ENCODE measurements at regions not wholly inside any gene's neighbourhood (a gene's known extent, or its start where the extent isn't known, plus 50 kb on each side); places are given as distances from the start of the nearest gene placed in this dataset.
"Not testable (repeated sequence)": the region's sequence is repeated elsewhere in the genome, so short reads cannot be mapped to it uniquely, and the experiment has no call there.

DNA sequence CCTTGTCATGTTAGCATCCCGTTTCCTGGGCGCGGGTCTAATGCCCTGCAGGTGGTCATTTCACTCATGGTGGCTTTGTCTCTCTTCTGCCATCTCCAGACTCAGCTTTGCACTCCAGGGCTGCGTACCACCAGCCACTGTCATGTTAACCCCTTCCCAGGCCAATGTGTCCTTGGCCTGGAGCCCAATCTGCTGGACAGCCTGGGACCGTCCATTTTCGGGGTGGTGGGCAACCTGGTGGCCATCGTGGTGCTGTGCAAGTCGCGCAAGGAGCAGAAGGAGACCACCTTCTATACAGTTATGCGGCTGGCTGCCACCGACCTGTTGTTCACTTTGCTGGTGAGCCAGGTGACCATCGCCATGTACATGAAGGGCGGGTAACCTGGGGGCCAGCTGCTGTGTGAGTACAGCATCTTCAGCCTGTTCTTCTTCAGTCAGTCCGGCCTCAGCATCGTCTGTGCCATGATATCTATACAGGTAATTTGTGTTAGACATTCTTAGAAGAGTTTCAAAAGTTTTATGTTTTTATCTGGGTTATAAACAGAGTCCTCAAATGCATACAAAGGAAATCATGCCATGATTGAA is 1654.0 kb downstream of the SPATA31A7 start:
- H3K79me2 ChIP-seq (ENCODE audit: control insufficient read depth in 1 of 2, insufficient read depth in 2 of 2, low read length in 2 of 2); DNase-seq (ENCODE audit: low read depth in 1 of 2, low spot score in 2 of 2); H2BK120ac ChIP-seq (replicated peaks; ENCODE audit: low read depth, low read length); H3K4me2 ChIP-seq (ENCODE audit: insufficient read depth in 1 of 2, low read depth in 2 of 2, low read length in 2 of 2); FAIRE-seq; H2BK20ac ChIP-seq (ENCODE audit: low read length); H2BK12ac ChIP-seq (ENCODE audit: low read depth, low read length); POLR2A ChIA-PET (ENCODE audit: partially characterized antibody); CTCF ChIA-PET (ENCODE audit: partially characterized antibody); H3K9ac ChIP-seq (replicated peaks in 1 of 4; ENCODE audit: extremely low read depth in 1 of 4, low read depth in 3 of 4, low read length in 3 of 4); H4K20me1 ChIP-seq (replicated peaks in 1 of 2; ENCODE audit: control insufficient read depth in 1 of 2, insufficient read depth in 2 of 2, low read length in 2 of 2); H2AFZ ChIP-seq (ENCODE audit: low read length); H2BK15ac ChIP-seq (ENCODE audit: low read length); H3K23me2 ChIP-seq (ENCODE audit: low read depth, low read length); H3K4me1 ChIP-seq (replicated peaks in 1 of 4; ENCODE audit: control insufficient read depth in 3 of 4, insufficient read depth in 4 of 4, low read length in 3 of 4); H3K4ac ChIP-seq (replicated peaks; ENCODE audit: insufficient read length, low read depth, low read length); H2AK5ac ChIP-seq (ENCODE audit: low read depth, low read length); H3K79me1 ChIP-seq (ENCODE audit: low read depth, low read length); H3K9me3 ChIP-seq (ENCODE audit: insufficient read depth in 2 of 2, low read depth in 1 of 2, low read length in 1 of 2); H3K36me3 ChIP-seq (ENCODE audit: control insufficient read depth in 2 of 4, insufficient read depth in 4 of 4, low read length in 3 of 4); H4K8ac ChIP-seq (ENCODE audit: extremely low read depth, insufficient read depth, low read length); H3K23ac ChIP-seq (ENCODE audit: insufficient read length); H3K18ac ChIP-seq (ENCODE audit: extremely low read depth, low read length); H3K14ac ChIP-seq (ENCODE audit: insufficient read length); H3K4me3 ChIP-seq (ENCODE audit: extremely low read depth in 1 of 4, insufficient read depth in 2 of 4, low read depth in 3 of 4, low read length in 4 of 4); H3K27ac ChIP-seq (ENCODE audit: low read depth, low read length); H4K5ac ChIP-seq (ENCODE audit: insufficient read length, low read depth, low read length); H3K56ac ChIP-seq (replicated peaks; ENCODE audit: insufficient read length, low read depth, low read length); H2BK5ac ChIP-seq (ENCODE audit: low read depth, low read length); H4K91ac ChIP-seq (replicated peaks; ENCODE audit: insufficient read length, low read length): not testable (repeated sequence)
- H3K27me3 ChIP-seq (replicated peaks in 1 of 4; ENCODE audit: control insufficient read depth in 3 of 4, extremely low read depth in 1 of 4, insufficient read depth in 3 of 4, low read length in 3 of 4) = peaks cover 16 to 39% (median 26%) of the 10 kb centered on the region in 4 experiments
- WGBS, 2 experiments (ENCODE audit: extremely low coverage in 1 of 2, insufficient coverage in 1 of 2, insufficient read length in 1 of 2, insufficient replicate concordance in 2 of 2, low coverage in 1 of 2, low lambda C conversion rate in 2 of 2, missing lambda C conversion rate in 1 of 2) = 48% methylated on average over 9 of the region's 15 CpGs; no CpG with 5 or more reads in 1 of the 2 experiments

DNA sequence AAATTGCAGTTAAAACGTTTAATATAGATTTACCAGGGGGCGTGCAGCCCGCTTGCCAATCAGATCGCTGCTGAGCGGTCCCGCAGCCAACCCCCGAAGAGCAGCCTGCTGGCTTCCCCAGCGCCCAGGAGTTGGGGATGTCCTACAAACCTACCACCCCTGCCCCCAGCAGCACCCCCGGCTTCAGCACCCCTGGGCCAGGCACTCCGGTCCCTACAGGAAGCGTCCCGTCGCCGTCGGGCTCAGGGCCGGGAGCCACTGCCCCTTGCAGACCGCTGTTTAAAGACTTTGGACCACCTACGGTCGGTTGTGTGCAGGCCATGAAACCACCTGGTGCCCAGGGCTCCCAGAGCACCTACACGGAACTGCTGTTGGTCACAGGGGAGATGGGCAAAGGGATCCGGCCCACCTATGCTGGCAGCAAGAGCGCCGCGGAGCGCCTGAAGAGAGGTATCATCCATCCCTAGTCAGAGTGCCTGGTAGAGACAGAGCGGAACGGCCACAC is 1654.9 kb downstream of the SPATA31A7 start:
- H3K9me3 ChIP-seq (ENCODE audit: insufficient read depth in 2 of 2, low read depth in 1 of 2, low read length in 1 of 2); H2BK12ac ChIP-seq (ENCODE audit: low read depth, low read length); H3K23me2 ChIP-seq (ENCODE audit: low read depth, low read length); H3K4me1 ChIP-seq (replicated peaks in 1 of 4; ENCODE audit: control insufficient read depth in 3 of 4, insufficient read depth in 4 of 4, low read length in 3 of 4); H3K27ac ChIP-seq (ENCODE audit: low read depth, low read length); H3K79me1 ChIP-seq (ENCODE audit: low read depth, low read length); POLR2A ChIA-PET (ENCODE audit: partially characterized antibody); H4K91ac ChIP-seq (replicated peaks; ENCODE audit: insufficient read length, low read length); H2BK20ac ChIP-seq (ENCODE audit: low read length); CTCF ChIA-PET (ENCODE audit: partially characterized antibody); H2BK15ac ChIP-seq (ENCODE audit: low read length); H4K20me1 ChIP-seq (replicated peaks in 1 of 2; ENCODE audit: control insufficient read depth in 1 of 2, insufficient read depth in 2 of 2, low read length in 2 of 2); H2BK5ac ChIP-seq (ENCODE audit: low read depth, low read length); H3K79me2 ChIP-seq (ENCODE audit: control insufficient read depth in 1 of 2, insufficient read depth in 2 of 2, low read length in 2 of 2); H2AK5ac ChIP-seq (ENCODE audit: low read depth, low read length); H4K8ac ChIP-seq (ENCODE audit: extremely low read depth, insufficient read depth, low read length); H4K5ac ChIP-seq (ENCODE audit: insufficient read length, low read depth, low read length); H3K4ac ChIP-seq (replicated peaks; ENCODE audit: insufficient read length, low read depth, low read length); H2BK120ac ChIP-seq (replicated peaks; ENCODE audit: low read depth, low read length); H3K56ac ChIP-seq (replicated peaks; ENCODE audit: insufficient read length, low read depth, low read length); H3K36me3 ChIP-seq (ENCODE audit: control insufficient read depth in 2 of 4, insufficient read depth in 4 of 4, low read length in 3 of 4); H3K9ac ChIP-seq (replicated peaks in 1 of 4; ENCODE audit: extremely low read depth in 1 of 4, low read depth in 3 of 4, low read length in 3 of 4); H3K23ac ChIP-seq (ENCODE audit: insufficient read length); H3K18ac ChIP-seq (ENCODE audit: extremely low read depth, low read length); H2AFZ ChIP-seq (ENCODE audit: low read length); H3K14ac ChIP-seq (ENCODE audit: insufficient read length); FAIRE-seq: not testable (repeated sequence)
- 33% methylated on average over 25 of the region's 27 CpGs; no CpG with 5 or more reads in 1 of the 2 experiments for WGBS, 2 experiments (ENCODE audit: extremely low coverage in 1 of 2, insufficient coverage in 1 of 2, insufficient read length in 1 of 2, insufficient replicate concordance in 2 of 2, low coverage in 1 of 2, low lambda C conversion rate in 2 of 2, missing lambda C conversion rate in 1 of 2)
- peaks cover 15 to 33% (median 24%) of the 10 kb centered on the region in 4 experiments for H3K27me3 ChIP-seq (replicated peaks in 1 of 4; ENCODE audit: control insufficient read depth in 3 of 4, extremely low read depth in 1 of 4, insufficient read depth in 3 of 4, low read length in 3 of 4)
- peak in 1 of 2 experiments; percentile 77 for DNase-seq (ENCODE audit: low read depth in 1 of 2, low spot score in 2 of 2)
- H3K4me3 ChIP-seq (ENCODE audit: extremely low read depth in 1 of 4, insufficient read depth in 2 of 4, low read depth in 3 of 4, low read length in 4 of 4) = peak overlapping the region in 1 of 4 experiments; percentile 42; a peak in 1 of 8 replicates
- H3K4me2 ChIP-seq (ENCODE audit: insufficient read depth in 1 of 2, low read depth in 2 of 2, low read length in 2 of 2) = peak overlapping the region in 1 of 2 experiments; percentile 57; a peak in 2 of 4 replicates
